Epithelial cell of esophagus (primary cell): ENCODE measurements at regions not wholly inside any gene's neighbourhood (a gene's known extent, or its start where the extent isn't known, plus 50 kb on each side); places are given as distances from the start of the nearest gene placed in this dataset.
A peak's percentile ranks its signal among the peaks of the same experiment; 100 is the strongest.
"Not testable (repeated sequence)": the region's sequence is repeated elsewhere in the genome, so short reads cannot be mapped to it uniquely, and the experiment has no call there.

ENCODE experiments used
- DNase-seq: peaks from one replicate; pipeline ENCODE4 v3.0.0; 2010; ENCODE audit warnings: low read depth
- H3K4me3 ChIP-seq: 2 replicates; pipeline ENCODE4 v1.5.1; 2011; ENCODE audit warnings: mild to moderate bottlenecking, low read length, control low read depth
- TF ChIP-seq, protein P1 (sequence below): IDR thresholded peaks from 2 replicates; pipeline ENCODE4 v1.5.1; 2011; ENCODE audit warnings: low read depth, mild to moderate bottlenecking, low read length, control low read depth, inconsistent platforms; ENCODE audit not compliant: insufficient read depth; ENCODE audit errors: missing control alignments

DNA sequence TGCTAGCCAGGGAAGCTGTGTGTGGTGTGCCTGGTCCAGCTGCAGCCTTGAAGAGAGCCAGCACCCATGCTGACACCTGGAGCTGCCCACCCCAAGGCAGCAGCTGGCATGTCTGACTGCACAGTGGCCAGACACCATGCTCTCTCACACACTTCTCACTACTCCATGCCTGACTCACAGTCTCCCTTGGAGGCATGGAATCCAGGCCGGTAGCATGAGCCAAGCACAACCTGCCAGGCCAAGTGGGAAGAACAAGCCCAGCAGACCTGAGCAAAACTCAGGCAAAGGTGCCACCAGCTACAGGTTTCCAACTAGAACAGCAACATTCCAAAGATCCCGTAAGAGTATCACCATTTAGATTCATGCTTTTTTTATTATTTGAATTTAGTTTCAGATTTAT lies 625.3 kb upstream of the LRRTM4 start:
- no peak overlapping the region for H3K4me3 ChIP-seq
- peak; percentile 35 for DNase-seq
- TF ChIP-seq, protein P1, sequence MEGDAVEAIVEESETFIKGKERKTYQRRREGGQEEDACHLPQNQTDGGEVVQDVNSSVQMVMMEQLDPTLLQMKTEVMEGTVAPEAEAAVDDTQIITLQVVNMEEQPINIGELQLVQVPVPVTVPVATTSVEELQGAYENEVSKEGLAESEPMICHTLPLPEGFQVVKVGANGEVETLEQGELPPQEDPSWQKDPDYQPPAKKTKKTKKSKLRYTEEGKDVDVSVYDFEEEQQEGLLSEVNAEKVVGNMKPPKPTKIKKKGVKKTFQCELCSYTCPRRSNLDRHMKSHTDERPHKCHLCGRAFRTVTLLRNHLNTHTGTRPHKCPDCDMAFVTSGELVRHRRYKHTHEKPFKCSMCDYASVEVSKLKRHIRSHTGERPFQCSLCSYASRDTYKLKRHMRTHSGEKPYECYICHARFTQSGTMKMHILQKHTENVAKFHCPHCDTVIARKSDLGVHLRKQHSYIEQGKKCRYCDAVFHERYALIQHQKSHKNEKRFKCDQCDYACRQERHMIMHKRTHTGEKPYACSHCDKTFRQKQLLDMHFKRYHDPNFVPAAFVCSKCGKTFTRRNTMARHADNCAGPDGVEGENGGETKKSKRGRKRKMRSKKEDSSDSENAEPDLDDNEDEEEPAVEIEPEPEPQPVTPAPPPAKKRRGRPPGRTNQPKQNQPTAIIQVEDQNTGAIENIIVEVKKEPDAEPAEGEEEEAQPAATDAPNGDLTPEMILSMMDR: no peak

DNA sequence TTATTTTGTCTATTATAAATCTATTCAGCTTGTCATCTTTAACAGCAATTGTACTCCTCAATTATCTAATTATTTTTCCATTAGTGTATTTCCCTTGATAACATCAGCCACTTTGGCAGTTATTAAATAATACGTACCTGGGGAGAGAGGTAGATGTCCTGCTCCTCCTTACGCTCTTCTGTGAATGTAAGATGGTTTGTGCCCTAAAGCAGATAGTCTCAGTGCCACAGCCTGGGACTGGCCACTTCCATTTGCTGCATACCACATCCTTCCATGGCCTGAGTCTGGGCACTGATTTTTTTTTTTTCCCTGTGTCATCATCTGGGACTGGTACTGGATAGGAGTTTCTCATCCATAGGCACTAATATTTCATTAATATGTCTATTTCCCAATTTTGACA lies 632.4 kb upstream of the LRRTM4 start:
- TF ChIP-seq, protein P1: no peak
- no peak overlapping the region for H3K4me3 ChIP-seq
- no peak for DNase-seq

DNA sequence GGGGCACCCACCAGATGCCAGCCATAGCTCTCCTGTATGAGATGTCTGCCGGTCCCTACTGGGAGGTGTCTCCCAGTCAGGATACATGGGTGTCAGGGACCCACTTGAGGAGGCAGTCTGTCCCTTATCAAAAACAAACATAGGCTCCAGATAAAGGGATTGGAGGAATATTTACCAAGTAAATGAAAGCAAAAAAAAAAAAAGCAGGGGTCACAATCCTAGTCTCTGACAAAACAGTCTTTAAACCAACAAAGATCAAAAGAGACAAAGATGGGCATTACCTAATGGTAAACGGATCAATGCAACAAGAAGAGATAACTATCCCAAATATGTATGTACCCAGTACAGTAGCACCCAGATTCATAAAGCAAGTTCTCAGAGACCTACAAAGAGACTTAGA lies 640.0 kb upstream of the LRRTM4 start:
- no peak overlapping the region for H3K4me3 ChIP-seq
- DNase-seq: no peak
- TF ChIP-seq, protein P1: no peak

DNA sequence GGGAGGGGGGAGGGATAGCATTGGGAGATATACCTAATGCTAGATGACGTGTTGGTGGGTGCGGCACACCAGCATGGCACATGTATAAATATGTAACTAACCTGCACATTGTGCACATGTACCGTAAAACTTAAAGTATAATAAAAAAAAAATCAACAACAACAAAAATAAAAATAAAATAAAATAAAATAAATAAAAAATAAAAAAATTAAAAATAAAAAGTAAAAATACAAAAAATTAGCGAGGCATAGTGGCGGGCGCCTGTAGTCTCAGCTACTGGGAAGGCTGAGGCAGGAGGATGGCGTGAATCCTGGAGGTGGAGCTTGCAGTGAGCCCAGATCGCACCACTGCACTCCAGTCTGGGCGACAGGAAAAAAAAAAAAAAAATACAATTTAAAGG lies 650.0 kb upstream of the LRRTM4 start:
- not testable (repeated sequence) for H3K4me3 ChIP-seq, DNase-seq

DNA sequence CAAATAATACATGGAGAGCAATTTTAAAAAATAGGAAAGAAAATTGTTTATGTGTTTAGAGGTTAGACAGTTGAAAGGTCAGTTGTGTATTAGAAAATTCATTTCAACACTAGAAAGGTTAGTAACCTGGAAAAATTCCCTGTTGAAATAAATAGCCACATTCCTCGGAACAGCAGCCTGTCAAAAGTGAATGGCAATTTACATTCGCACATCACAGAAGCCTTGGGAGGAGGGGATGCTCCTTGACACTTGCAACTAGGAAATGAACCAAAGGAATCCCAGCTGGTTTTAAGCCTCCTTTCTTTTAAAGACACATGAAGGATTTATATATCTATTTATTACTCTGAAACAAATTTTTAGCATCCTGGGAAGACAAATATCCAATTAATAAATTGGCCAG lies 653.5 kb upstream of the LRRTM4 start:
- TF ChIP-seq, protein P1: no peak
- no peak for DNase-seq
- no peak overlapping the region for H3K4me3 ChIP-seq

DNA sequence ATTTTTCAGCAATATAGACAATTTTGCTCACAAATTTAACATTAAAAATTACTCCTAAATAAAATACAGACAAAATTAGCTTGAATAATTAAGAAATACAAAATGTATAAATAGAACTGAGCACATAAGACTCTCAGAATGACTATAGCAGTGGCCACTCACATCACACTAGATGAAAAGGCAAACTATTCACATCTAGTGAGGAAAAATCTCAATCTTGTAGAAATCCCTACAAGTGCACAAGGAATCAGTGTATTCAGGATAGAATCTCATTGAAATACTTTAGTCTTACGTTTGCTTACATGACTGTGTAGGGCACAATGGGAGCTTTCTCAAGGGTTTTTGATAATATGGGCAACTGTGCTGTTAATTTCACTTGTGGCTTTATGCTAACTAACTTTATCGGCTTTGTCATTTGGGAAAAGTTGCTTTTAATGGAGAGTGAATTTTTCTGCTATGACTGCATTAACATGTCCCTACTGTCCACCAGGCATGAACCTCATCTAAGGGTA lies 678.9 kb upstream of the LRRTM4 start:
- no peak overlapping the region for H3K4me3 ChIP-seq
- DNase-seq: no peak
- TF ChIP-seq, protein P1: no peak

DNA sequence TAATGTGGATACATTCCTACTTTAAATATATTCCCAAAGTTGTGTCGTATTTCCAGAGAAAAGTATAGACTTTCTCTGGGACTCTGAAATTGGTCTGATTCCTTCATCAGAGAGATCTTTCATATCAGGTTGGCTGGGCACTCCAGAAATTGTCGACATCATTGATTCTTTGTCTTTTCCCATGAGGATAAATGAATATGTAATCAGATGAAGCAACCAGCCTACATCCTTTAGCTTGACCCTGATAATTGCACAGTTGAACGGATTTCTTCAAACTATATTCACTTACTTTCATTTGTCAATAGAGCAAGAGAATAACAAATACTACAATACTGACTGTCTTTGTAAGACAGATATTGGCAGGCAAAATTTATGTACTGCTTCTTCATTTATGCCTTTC lies 680.2 kb upstream of the LRRTM4 start:
- TF ChIP-seq, protein P1: no peak
- no peak for DNase-seq
- no peak overlapping the region for H3K4me3 ChIP-seq
